Adipocyte (in vitro differentiated cells): ENCODE measurements at regions not wholly inside any gene's neighbourhood (a gene's known extent, or its start where the extent isn't known, plus 50 kb on each side); places are given as distances from the start of the nearest gene placed in this dataset.

Source experiments
- DNase-seq: peaks from one replicate; pipeline ENCODE4 v3.0.0-alpha.2; 2015; ENCODE audit warnings: low read depth
- H3K27me3 ChIP-seq: replicated peaks from 2 replicates; pipeline ENCODE4 v1.7.0; 2013; ENCODE audit warnings: mild to moderate bottlenecking, low read length, moderate library complexity; ENCODE audit not compliant: control insufficient read depth, insufficient read depth
- H3K36me3 ChIP-seq: 2 replicates; pipeline ENCODE4 v1.7.0; 2013; ENCODE audit warnings: low read length, mild to moderate bottlenecking, moderate library complexity; ENCODE audit not compliant: control insufficient read depth, insufficient read depth, severe bottlenecking
- H3K4me1 ChIP-seq: 2 replicates; pipeline ENCODE4 v1.7.0; 2013; ENCODE audit warnings: mild to moderate bottlenecking, low read length, moderate library complexity; ENCODE audit not compliant: control insufficient read depth, insufficient read depth
- H3K4me3 ChIP-seq: 2 replicates; pipeline ENCODE4 v1.7.0; 2013; ENCODE audit warnings: mild to moderate bottlenecking, low read length, moderate library complexity
- H3K9ac ChIP-seq: 2 replicates; pipeline ENCODE4 v1.7.0; 2013; ENCODE audit warnings: mild to moderate bottlenecking, low read length, moderate library complexity
- H3K9me3 ChIP-seq: 2 replicates; pipeline ENCODE4 v1.7.0; 2013; ENCODE audit warnings: mild to moderate bottlenecking, low read length, moderate library complexity; ENCODE audit not compliant: control insufficient read depth

- no peak for DNase-seq
- Histone ChIP-seq H3K9ac (no peak overlapping the region), H3K4me3 (no peak overlapping the region), H3K4me1 (peaks cover 12% of the 10 kb centered on the region), H3K9me3 (no peaks in the 10 kb centered on the region), H3K36me3 (no peaks in the 10 kb centered on the region), H3K27me3 (peaks cover 42% of the 10 kb centered on the region)
Observed at GRCh38 chr6:87881342-87881895, 166.2 kb upstream of the SPACA1 start.

DNA sequence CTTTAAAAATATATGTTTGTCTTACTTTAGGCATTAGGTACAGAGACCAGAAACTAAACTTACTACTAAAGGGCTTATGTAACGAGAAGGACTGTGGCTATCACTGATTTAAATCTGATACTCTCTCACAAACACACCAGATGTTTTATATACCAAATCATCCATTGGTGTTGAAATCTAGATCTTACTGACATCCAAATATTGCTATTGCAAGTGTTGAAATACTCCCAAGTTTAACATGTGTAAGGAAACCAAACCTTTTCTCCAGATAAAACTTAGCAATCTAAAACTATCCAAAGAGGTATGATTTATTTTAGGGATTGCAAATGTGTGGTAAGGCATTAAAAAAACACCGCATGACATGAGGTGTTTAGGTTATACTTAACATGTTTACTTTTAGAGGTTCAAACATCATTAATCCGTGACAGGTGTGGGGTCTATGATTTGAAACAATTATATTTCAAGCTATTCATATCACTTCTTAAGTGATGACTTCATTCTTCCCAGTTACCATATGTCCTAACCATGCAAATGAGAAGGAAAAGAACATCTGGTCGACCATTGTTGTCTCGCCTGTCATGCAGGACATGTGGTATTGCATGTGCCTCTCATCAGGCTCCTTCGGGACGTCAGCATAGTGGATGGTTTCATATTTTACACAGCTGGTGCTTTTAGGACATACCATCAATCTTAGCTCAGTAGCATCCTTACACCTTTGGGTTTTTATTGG, 168.3 kb upstream of the SPACA1 start:
- peak; percentile 30 for DNase-seq
- H3K9me3 ChIP-seq = no peaks in the 10 kb centered on the region
- H3K27me3 ChIP-seq = peaks cover 51% of the 10 kb centered on the region
- peaks cover 12% of the 10 kb centered on the region for H3K4me1 ChIP-seq
- no peak overlapping the region for H3K9ac ChIP-seq
- H3K36me3 ChIP-seq = no peaks in the 10 kb centered on the region
- H3K4me3 ChIP-seq = no peak overlapping the region

GRCh38 chr6:87875781-87876180, 171.9 kb upstream of the SPACA1 start:
- Histone ChIP-seq H3K9me3 (no peaks in the 10 kb centered on the region), H3K27me3 (peaks cover 40% of the 10 kb centered on the region), H3K4me3 (no peak overlapping the region), H3K9ac (no peak overlapping the region), H3K36me3 (no peaks in the 10 kb centered on the region), H3K4me1 (peaks cover 12% of the 10 kb centered on the region)
- DNase-seq = no peak

DNA sequence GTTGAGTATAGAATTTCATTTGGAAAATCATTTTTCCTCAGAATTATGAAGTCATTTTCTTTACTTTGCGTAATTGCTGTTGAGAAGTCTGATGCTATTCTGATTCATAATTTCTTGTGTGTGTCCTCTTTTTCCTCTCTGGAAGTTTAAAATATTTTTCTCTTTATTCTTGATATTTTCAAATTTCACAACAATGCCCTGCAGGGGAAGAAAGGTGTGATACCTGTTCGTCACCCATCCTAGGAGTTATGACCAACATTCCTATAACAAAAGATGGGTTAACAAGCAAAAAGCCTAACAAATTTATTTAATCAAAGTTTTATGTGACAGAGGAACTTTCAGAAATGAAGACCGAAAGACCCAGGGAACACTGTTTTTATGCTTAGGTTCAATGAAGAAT, 171.5 kb upstream of the AKIRIN2 start:
- no peaks in the 10 kb centered on the region for H3K9me3 ChIP-seq
- H3K27me3 ChIP-seq = peaks cover 40% of the 10 kb centered on the region
- no peaks in the 10 kb centered on the region for H3K36me3 ChIP-seq
- no peak overlapping the region for H3K9ac ChIP-seq
- peaks cover 6% of the 10 kb centered on the region for H3K4me1 ChIP-seq
- DNase-seq = no peak
- H3K4me3 ChIP-seq = no peak overlapping the region

- H3K4me1 ChIP-seq = peaks cover 4% of the 10 kb centered on the region
- peak; percentile 5 for DNase-seq
- H3K36me3 ChIP-seq = no peaks in the 10 kb centered on the region
- H3K9ac ChIP-seq = no peak overlapping the region
- H3K4me3 ChIP-seq = no peak overlapping the region
- peaks cover 27% of the 10 kb centered on the region for H3K27me3 ChIP-seq
- H3K9me3 ChIP-seq = no peaks in the 10 kb centered on the region
Observed at GRCh38 chr6:87870556-87870955, 168.5 kb upstream of the AKIRIN2 start.

- H3K9ac ChIP-seq = no peak overlapping the region
- peaks cover 19% of the 10 kb centered on the region for H3K27me3 ChIP-seq
- no peak overlapping the region for H3K4me3 ChIP-seq
- no peaks in the 10 kb centered on the region for H3K9me3 ChIP-seq
- DNase-seq = no peak
- H3K4me1 ChIP-seq = peaks cover 4% of the 10 kb centered on the region
- no peaks in the 10 kb centered on the region for H3K36me3 ChIP-seq
Observed at GRCh38 chr6:87869064-87869905, 167.3 kb upstream of the AKIRIN2 start.

DNA sequence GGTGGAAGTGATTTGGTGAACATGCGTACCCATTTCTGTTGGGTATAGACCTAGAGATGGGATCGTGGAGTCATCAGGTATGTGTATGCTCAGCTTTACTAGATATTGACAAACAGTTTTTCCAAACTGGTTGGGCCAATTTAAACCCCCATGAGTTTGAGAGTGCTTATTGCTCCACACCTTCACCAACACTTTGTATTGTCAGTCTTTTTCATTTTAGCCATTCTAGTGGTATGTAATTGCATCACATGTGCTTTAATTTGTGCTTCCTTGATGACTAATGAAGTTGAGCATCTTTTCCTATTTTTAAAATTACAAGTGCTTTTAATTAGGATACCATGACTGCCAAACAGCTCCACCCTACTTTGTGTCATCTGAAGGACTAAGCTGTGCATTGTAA, 158.9 kb upstream of the AKIRIN2 start:
- Histone ChIP-seq H3K27me3 (no peaks in the 10 kb centered on the region), H3K4me3 (no peak overlapping the region), H3K9me3 (peaks cover 9% of the 10 kb centered on the region), H3K4me1 (no peaks in the 10 kb centered on the region), H3K36me3 (no peaks in the 10 kb centered on the region), H3K9ac (no peak overlapping the region)
- DNase-seq = no peak

DNA sequence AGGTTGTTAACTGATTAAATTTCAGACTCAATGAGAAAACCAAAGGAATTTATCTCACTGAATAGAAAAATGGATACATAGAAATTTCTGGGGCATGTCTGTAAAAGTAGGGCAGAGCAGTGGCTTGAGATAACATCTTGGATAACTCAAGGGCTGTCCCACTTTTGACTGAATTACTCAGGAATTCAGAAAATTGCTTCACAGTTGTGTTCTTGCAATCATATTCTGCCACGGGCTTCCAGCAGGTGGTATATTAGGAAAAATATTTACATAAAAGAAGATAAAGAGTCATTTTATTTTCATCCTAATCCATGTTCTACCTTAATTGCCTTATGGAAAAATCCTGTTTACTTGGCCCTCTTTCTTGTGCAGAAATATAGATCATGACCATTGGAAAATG, 156.4 kb upstream of the AKIRIN2 start:
- peak; percentile 44 for DNase-seq
- Histone ChIP-seq H3K9ac (no peak overlapping the region), H3K4me1 (no peaks in the 10 kb centered on the region), H3K9me3 (peaks cover 9% of the 10 kb centered on the region), H3K36me3 (no peaks in the 10 kb centered on the region), H3K4me3 (no peak overlapping the region), H3K27me3 (no peaks in the 10 kb centered on the region)

GRCh38 chr6:87851674-87852299, 149.8 kb upstream of the AKIRIN2 start:
- H3K36me3 ChIP-seq = no peaks in the 10 kb centered on the region
- H3K9ac ChIP-seq = no peak overlapping the region
- DNase-seq = no peak
- no peaks in the 10 kb centered on the region for H3K9me3 ChIP-seq
- H3K27me3 ChIP-seq = peaks cover 14% of the 10 kb centered on the region
- H3K4me3 ChIP-seq = no peak overlapping the region
- no peaks in the 10 kb centered on the region for H3K4me1 ChIP-seq

DNA sequence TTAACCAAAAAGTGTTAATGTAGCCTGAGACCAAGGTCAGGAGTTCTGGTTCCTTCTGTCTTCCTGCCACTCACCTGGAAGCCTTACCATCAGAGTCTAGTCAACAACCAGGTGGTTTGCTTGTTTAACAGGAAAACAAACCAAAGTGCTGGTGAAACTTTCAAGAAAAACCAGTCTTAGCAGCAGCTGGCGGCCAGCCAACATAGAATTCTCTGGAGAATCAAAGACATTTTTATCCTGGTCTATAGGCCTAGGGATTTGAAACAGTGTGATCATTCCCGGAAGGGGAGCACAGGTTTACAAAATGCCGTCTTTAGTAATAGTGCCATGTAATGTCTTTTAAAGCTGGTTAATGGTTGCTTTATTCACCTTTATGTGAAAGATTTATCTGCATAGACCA, 146.6 kb upstream of the AKIRIN2 start:
- Histone ChIP-seq H3K9me3 (no peaks in the 10 kb centered on the region), H3K4me3 (no peak overlapping the region), H3K27me3 (peaks cover 15% of the 10 kb centered on the region), H3K36me3 (no peaks in the 10 kb centered on the region), H3K4me1 (no peaks in the 10 kb centered on the region), H3K9ac (no peak overlapping the region)
- no peak for DNase-seq

DNA sequence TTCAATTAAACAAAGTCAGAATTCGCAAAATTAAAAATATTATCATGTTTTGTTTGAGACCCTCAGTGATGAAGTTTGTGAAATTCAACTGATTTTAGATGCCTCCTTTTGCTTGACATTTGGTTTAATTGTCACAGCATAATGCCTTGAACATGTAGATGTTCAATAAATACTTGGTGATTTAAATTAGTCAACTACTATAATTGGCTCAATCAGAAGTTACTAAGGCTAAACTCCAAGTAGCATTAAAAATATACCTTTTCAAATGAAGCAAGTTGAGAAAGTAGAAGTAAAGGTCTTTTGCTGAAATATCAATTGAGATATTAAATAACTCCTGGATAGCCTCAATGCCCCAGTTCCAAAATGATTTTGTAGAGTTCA, 145.8 kb upstream of the AKIRIN2 start:
- peaks cover 15% of the 10 kb centered on the region for H3K27me3 ChIP-seq
- no peaks in the 10 kb centered on the region for H3K9me3 ChIP-seq
- no peak overlapping the region for H3K4me3 ChIP-seq
- no peaks in the 10 kb centered on the region for H3K36me3 ChIP-seq
- DNase-seq = no peak
- no peak overlapping the region for H3K9ac ChIP-seq
- H3K4me1 ChIP-seq = no peaks in the 10 kb centered on the region
